Esophagus squamous epithelium (tissue), 4 donors: ENCODE measurements at regions not wholly inside any gene's neighbourhood (a gene's known extent, or its start where the extent isn't known, plus 50 kb on each side); places are given as distances from the start of the nearest gene placed in this dataset.

Experiments
- CTCF ChIP-seq, 6 experiments: fragments of 450-650 bp in 4 of 6; fragments of 200-600 bp in 2 of 6; sonication (generic) in 2 of 6; IDR thresholded peaks; one replicate each; pipeline ENCODE4 v1.5.1; 2016 to 2019; ENCODE audit warnings: antibody characterized with exemption in 6 of 6, mild to moderate bottlenecking in 4 of 6, moderate library complexity in 4 of 6
- POLR2A ChIP-seq, 4 donors: fragments of 450-650 bp; IDR thresholded peaks; one replicate each; pipeline ENCODE4 v1.6.1; 2017; ENCODE audit warnings: antibody characterized with exemption in 4 of 4, mild to moderate bottlenecking in 4 of 4, moderate library complexity in 3 of 4

GRCh38 chr7:35985126-35985754, 167.8 kb upstream of the EEPD1 start:
- TF ChIP-seq POLR2A (IDR thresholded peaks at IDR 0.05) (no peak), CTCF (IDR thresholded peaks at IDR 0.05) (peak; percentile 68 to 96 (median 92))
